ENCODE measurements at regions not wholly inside any gene's neighbourhood (a gene's known extent, or its start where the extent isn't known, plus 50 kb on each side); places are given as distances from the start of the nearest gene placed in this dataset.

DNA sequence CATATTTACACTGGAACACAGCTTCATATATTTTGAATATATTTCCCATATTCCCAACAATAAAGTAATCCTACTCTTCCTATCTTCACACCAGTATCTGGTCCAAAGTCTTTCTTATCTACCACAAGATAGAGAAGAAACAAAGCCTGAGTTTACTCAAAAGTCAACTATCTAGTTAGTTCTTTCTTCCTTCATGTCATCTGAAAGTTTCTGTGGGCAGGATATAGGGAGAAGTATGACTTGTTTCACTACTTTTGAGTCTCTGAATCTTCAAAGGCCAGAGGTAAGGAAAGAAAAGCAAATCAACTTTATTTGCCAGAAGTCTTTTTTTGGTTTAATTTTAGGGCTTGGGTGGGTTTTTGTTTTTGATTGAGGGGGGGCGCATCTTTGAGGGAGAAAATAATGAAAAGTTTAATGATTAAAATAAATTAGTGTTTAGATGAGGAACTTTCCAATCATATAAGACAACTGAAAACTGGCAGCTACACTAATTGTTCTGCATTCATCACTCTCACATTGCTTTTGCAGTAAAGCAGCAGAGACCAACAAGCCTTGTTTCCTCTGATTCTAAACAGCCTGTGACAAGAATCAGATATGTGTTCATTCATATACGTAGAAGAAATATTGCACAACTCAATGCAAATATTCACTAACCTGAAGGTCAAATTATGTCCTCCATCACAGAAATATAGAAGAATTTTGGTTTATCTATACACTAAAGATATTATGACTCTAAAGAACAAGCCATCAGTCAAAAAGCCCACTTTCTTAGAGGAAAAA, 421.4 kb downstream of the SHQ1 start:
- H3K4me1 ChIP-seq: peaks cover 7% of the 10 kb centered on the region; the same call in 1 of the 3 replicates
- ATAC-seq: no peak
- H3K4me2 ChIP-seq: no peak overlapping the region
- TF ChIP-seq MYC (IDR thresholded peaks at IDR 0.05; ENCODE audit: borderline replicate concordance, low read length) (no peak), CEBPB (IDR thresholded peaks at IDR 0.05) (0 out of 4 replicates have a peak, but pooled peaks of 1 of the 2 experiments have one; percentile 8)
- no peak overlapping the region for H3K27ac ChIP-seq
- WGBS (ENCODE audit: missing lambda C conversion rate): 72% methylated on average over 2 of the region's 2 CpGs
- no peak for FAIRE-seq
- no peak for DNase-seq (ENCODE audit: low read depth in 1 of 2, low spot score in 1 of 2)
- H3K4me3 ChIP-seq: no peak overlapping the region
- POLR2A ChIA-PET: no interaction called here
- CTCF ChIA-PET: no interaction called here
- no peaks in the 10 kb centered on the region for H3K9me3 ChIP-seq

- Histone ChIP-seq H3K4me1 (peaks cover 7% of the 10 kb centered on the region; the same call in 1 of the 3 replicates), H3K9me3 (peaks cover 11% of the 10 kb centered on the region; the same call in 1 of the 3 replicates), H3K4me2 (no peak overlapping the region), H3K27ac (no peak overlapping the region), H3K4me3 (no peak overlapping the region)
- WGBS (ENCODE audit: missing lambda C conversion rate): 91% methylated on average over 3 of the region's 3 CpGs
- no peak for ATAC-seq
- DNase-seq (ENCODE audit: low read depth in 1 of 2, low spot score in 1 of 2): no peak
- FAIRE-seq: no peak
- TF ChIP-seq CHD4 (IDR thresholded peaks at IDR 0.05; ENCODE audit: borderline replicate concordance): no peak
- no peak for TF ChIP-seq NFE2L2 (conservative IDR thresholded peaks at IDR 0.05; ENCODE audit: low read length)
- TF ChIP-seq, protein P1, sequence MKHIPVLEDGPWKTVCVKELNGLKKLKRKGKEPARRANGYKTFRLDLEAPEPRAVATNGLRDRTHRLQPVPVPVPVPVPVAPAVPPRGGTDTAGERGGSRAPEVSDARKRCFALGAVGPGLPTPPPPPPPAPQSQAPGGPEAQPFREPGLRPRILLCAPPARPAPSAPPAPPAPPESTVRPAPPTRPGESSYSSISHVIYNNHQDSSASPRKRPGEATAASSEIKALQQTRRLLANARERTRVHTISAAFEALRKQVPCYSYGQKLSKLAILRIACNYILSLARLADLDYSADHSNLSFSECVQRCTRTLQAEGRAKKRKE (CRISPR knock-in tag; IDR thresholded peaks at IDR 0.05; ENCODE audit: low read depth): no peak
- TF ChIP-seq PHF8 (IDR thresholded peaks at IDR 0.05; ENCODE audit: borderline replicate concordance, low read depth): no peak
- no peak for TF ChIP-seq MAFK (IDR thresholded peaks at IDR 0.05; ENCODE audit: partially characterized antibody)
- no peak for TF ChIP-seq RNF2 (IDR thresholded peaks at IDR 0.05; ENCODE audit: borderline replicate concordance, low read depth)
- ChIA-PET POLR2A (no interaction called here), CTCF (no interaction called here)
Observed at GRCh38 chr3:72423643-72424042, 424.6 kb downstream of the SHQ1 start.

- peaks cover 7% of the 10 kb centered on the region; the same call in 2 of the 3 replicates for H3K4me1 ChIP-seq
- DNase-seq (ENCODE audit: low read depth in 1 of 2, low spot score in 1 of 2) (no peak), ATAC-seq (no peak), FAIRE-seq (no peak)
- ChIA-PET CTCF (interaction anchor here (1.2 kb wide), 1 partner anchor 18 kb away, joined by 5 read pairs; no protein-coding TSS in a partner anchor), POLR2A (no interaction called here)
- peaks cover 11% of the 10 kb centered on the region; the same call in 1 of the 3 replicates for H3K9me3 ChIP-seq
- H3K4me3 ChIP-seq: no peak overlapping the region
- 93% methylated on average over 2 of the region's 2 CpGs for WGBS (ENCODE audit: missing lambda C conversion rate)
- no peak overlapping the region for H3K4me2 ChIP-seq
- H3K27ac ChIP-seq: no peak overlapping the region
- no peak for TF ChIP-seq GATA3 (IDR thresholded peaks at IDR 0.05; ENCODE audit: borderline replicate concordance)
- no peak for TF ChIP-seq ZC3H11A (IDR thresholded peaks at IDR 0.05)
- TF ChIP-seq RARB (CRISPR knock-in tag; IDR thresholded peaks at IDR 0.05): no peak
- TF ChIP-seq SMC3 (IDR thresholded peaks at IDR 0.05): no peak
- no peak for TF ChIP-seq PHF8 (IDR thresholded peaks at IDR 0.05; ENCODE audit: borderline replicate concordance, low read depth)
- TF ChIP-seq FOXS1 (CRISPR knock-in tag; IDR thresholded peaks at IDR 0.05): no peak
- no peak for TF ChIP-seq FOSB (CRISPR knock-in tag; IDR thresholded peaks at IDR 0.05)
- no peak for TF ChIP-seq NFE2L2 (conservative IDR thresholded peaks at IDR 0.05; ENCODE audit: low read length)
- TF ChIP-seq EHF (CRISPR knock-in tag; IDR thresholded peaks at IDR 0.05): no peak
- no peak for TF ChIP-seq TP53 (CRISPR knock-in tag; IDR thresholded peaks at IDR 0.05)
- TF ChIP-seq SREBF2 (IDR thresholded peaks at IDR 0.05): no peak
- no peak for TF ChIP-seq HOXB5 (CRISPR knock-in tag; IDR thresholded peaks at IDR 0.05)
- no peak for TF ChIP-seq ZSCAN20 (CRISPR knock-in tag; IDR thresholded peaks at IDR 0.05)
Observed at GRCh38 chr3:72421786-72422185, 426.5 kb downstream of the SHQ1 start.

DNA sequence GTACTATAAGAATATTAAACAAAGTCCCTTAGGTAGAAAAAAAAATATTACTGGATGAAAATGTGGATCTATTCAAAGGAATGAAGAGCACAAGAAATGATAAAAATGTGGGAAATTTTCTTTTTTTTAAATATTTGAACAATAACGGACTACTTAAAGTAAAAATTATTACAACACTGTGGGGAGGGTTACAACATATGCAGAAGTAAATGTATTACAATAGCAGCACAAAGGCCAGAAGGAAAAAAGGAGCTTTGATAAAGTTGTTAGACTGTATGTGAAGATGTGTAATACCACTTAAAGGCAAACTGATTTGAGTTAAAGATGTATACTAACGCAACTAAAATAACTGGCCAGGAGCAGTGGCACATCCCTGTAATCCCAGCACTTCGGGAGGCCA, 427.1 kb downstream of the SHQ1 start:
- no peak for DNase-seq (ENCODE audit: low read depth in 1 of 2, low spot score in 1 of 2)
- no peak overlapping the region for H3K4me2 ChIP-seq
- H3K27ac ChIP-seq: no peak overlapping the region
- H3K9me3 ChIP-seq: peaks cover 11% of the 10 kb centered on the region; the same call in 1 of the 3 replicates
- ATAC-seq: no peak
- ChIA-PET POLR2A (no interaction called here), CTCF (interaction anchor here (1.2 kb wide), 1 partner anchor 18 kb away, joined by 5 read pairs; no protein-coding TSS in a partner anchor)
- WGBS (ENCODE audit: missing lambda C conversion rate): 89% methylated on average over 3 of the region's 3 CpGs
- no peak for FAIRE-seq
- H3K4me1 ChIP-seq: peaks cover 5% of the 10 kb centered on the region; the same call in 1 of the 3 replicates
- no peak overlapping the region for H3K4me3 ChIP-seq
- TF ChIP-seq MAX (IDR thresholded peaks at IDR 0.05) (no peak), KDM1A (IDR thresholded peaks at IDR 0.05; ENCODE audit: low read depth) (no peak)
